ENCODE measurements at regions not wholly inside any gene's neighbourhood (a gene's known extent, or its start where the extent isn't known, plus 50 kb on each side); places are given as distances from the start of the nearest gene placed in this dataset.

DNA sequence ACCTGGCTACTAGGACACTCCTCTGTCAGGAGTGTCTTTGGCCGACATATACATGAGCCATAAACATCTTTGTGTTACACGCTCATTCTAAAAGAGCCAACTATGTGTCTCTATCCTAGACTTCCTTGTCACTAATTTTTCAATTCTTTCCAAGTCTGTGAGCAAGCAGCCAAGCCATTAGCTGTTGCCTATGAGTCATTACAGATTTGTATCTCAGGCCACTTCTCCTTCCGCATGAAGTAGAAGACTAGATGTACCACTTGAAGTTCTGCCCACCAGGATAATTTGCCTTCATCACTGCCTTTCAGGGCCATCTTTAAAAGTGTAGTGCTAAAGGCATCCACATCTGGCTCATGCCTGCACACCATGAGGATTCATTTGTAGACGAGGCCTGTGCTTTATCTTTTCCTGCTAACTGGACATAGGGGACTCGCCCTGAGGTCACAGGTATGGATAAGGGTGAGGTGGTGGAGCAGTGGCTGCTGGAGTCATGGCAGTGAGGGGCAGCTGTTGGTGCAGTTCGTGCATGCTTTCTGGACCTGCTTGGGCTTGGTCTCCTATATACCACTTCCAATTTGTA is 126.1 kb upstream of the KL start:
- in situ Hi-C loops (cut with HindIII; ENCODE audit: low pct_unique_long_range_greater_than_20kb, low sequenced_read_pairs) (no loop called here), intact Hi-C loops (cut with micrococcal nuclease; ENCODE audit: unreplicated experiment) (no loop called here)
- ATAC-seq: no peak
- no peaks in the 10 kb centered on the region for H3K4me1 ChIP-seq (ENCODE audit: control insufficient read depth, insufficient read depth, low read length)
- H3K27me3 ChIP-seq (ENCODE audit: control insufficient read depth, insufficient read depth, low read length): no peaks in the 10 kb centered on the region
- ChIA-PET CTCF (no interaction called here), POLR2A (no interaction called here)
- no peaks in the 10 kb centered on the region for H3K36me3 ChIP-seq (ENCODE audit: control insufficient read depth, insufficient read depth, low read length)
- no peak overlapping the region for H3K27ac ChIP-seq (ENCODE audit: low read length)
- no peak overlapping the region for H3K4me3 ChIP-seq (ENCODE audit: low read depth in 2 of 2, low read length in 2 of 2)
- BruUV-seq (replicated peaks): no TSS peak
- TF ChIP-seq POLR2AphosphoS5 (IDR thresholded peaks at IDR 0.05; ENCODE audit: low read depth, low read length) (no peak), TCF7L2 (IDR thresholded peaks at IDR 0.05; ENCODE audit: low read depth, low read length) (no peak), SIN3A (IDR thresholded peaks at IDR 0.05; ENCODE audit: borderline replicate concordance, insufficient read depth, low read depth, low read length) (no peak)
- TF ChIP-seq, protein P1, sequence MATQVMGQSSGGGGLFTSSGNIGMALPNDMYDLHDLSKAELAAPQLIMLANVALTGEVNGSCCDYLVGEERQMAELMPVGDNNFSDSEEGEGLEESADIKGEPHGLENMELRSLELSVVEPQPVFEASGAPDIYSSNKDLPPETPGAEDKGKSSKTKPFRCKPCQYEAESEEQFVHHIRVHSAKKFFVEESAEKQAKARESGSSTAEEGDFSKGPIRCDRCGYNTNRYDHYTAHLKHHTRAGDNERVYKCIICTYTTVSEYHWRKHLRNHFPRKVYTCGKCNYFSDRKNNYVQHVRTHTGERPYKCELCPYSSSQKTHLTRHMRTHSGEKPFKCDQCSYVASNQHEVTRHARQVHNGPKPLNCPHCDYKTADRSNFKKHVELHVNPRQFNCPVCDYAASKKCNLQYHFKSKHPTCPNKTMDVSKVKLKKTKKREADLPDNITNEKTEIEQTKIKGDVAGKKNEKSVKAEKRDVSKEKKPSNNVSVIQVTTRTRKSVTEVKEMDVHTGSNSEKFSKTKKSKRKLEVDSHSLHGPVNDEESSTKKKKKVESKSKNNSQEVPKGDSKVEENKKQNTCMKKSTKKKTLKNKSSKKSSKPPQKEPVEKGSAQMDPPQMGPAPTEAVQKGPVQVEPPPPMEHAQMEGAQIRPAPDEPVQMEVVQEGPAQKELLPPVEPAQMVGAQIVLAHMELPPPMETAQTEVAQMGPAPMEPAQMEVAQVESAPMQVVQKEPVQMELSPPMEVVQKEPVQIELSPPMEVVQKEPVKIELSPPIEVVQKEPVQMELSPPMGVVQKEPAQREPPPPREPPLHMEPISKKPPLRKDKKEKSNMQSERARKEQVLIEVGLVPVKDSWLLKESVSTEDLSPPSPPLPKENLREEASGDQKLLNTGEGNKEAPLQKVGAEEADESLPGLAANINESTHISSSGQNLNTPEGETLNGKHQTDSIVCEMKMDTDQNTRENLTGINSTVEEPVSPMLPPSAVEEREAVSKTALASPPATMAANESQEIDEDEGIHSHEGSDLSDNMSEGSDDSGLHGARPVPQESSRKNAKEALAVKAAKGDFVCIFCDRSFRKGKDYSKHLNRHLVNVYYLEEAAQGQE (IDR thresholded peaks at IDR 0.05; ENCODE audit: insufficient read depth in 1 of 2, low read depth in 2 of 2, low read length in 1 of 2): no peak
- TF ChIP-seq, protein P2, sequence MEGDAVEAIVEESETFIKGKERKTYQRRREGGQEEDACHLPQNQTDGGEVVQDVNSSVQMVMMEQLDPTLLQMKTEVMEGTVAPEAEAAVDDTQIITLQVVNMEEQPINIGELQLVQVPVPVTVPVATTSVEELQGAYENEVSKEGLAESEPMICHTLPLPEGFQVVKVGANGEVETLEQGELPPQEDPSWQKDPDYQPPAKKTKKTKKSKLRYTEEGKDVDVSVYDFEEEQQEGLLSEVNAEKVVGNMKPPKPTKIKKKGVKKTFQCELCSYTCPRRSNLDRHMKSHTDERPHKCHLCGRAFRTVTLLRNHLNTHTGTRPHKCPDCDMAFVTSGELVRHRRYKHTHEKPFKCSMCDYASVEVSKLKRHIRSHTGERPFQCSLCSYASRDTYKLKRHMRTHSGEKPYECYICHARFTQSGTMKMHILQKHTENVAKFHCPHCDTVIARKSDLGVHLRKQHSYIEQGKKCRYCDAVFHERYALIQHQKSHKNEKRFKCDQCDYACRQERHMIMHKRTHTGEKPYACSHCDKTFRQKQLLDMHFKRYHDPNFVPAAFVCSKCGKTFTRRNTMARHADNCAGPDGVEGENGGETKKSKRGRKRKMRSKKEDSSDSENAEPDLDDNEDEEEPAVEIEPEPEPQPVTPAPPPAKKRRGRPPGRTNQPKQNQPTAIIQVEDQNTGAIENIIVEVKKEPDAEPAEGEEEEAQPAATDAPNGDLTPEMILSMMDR (IDR thresholded peaks at IDR 0.05): no peak
- H3K9me3 ChIP-seq (ENCODE audit: control insufficient read depth, insufficient read depth, low read depth, low read length): no peaks in the 10 kb centered on the region
- DNase-seq (ENCODE audit: low read depth, low spot score): no peak

DNA sequence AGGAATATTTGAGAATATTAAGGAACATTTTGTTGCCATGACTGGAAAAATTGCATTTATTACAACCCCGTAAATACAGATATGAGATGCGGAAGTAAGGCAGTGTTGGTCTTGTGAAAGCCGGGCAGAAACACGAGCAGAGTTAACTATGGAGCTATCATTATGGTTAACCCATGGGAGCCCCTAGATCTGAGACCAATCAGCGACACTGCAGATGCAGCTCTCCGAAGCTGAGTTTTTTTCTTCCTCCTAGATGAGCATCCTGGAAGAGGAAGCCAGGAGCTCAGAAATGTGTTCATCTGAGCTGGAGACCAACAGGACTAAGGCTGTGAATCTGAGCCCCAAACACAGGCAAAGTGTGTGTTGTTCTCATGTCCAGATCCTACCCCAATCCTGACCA is 123.0 kb upstream of the KL start:
- intact Hi-C loops (cut with micrococcal nuclease; ENCODE audit: unreplicated experiment): no loop called here
- Histone ChIP-seq H3K9me3 (ENCODE audit: control insufficient read depth, insufficient read depth, low read depth, low read length) (no peaks in the 10 kb centered on the region), H3K36me3 (ENCODE audit: control insufficient read depth, insufficient read depth, low read length) (no peaks in the 10 kb centered on the region), H3K27ac (ENCODE audit: low read length) (no peak overlapping the region), H3K4me3 (ENCODE audit: low read depth in 2 of 2, low read length in 2 of 2) (no peak overlapping the region), H3K27me3 (ENCODE audit: control insufficient read depth, insufficient read depth, low read length) (no peaks in the 10 kb centered on the region), H3K4me1 (ENCODE audit: control insufficient read depth, insufficient read depth, low read length) (no peaks in the 10 kb centered on the region)
- ChIA-PET CTCF (no interaction called here), POLR2A (no interaction called here)
- in situ Hi-C loops (cut with HindIII; ENCODE audit: low pct_unique_long_range_greater_than_20kb, low sequenced_read_pairs): no loop called here
- ATAC-seq: no peak
- no peak for DNase-seq (ENCODE audit: low read depth, low spot score)
- TF ChIP-seq, protein P2 (IDR thresholded peaks at IDR 0.05): no peak
- TF ChIP-seq SIN3A (IDR thresholded peaks at IDR 0.05; ENCODE audit: borderline replicate concordance, insufficient read depth, low read depth, low read length): no peak
- no peak for TF ChIP-seq POLR2AphosphoS5 (IDR thresholded peaks at IDR 0.05; ENCODE audit: low read depth, low read length)
- TF ChIP-seq, protein P1 (IDR thresholded peaks at IDR 0.05; ENCODE audit: insufficient read depth in 1 of 2, low read depth in 2 of 2, low read length in 1 of 2): no peak
- TF ChIP-seq TCF7L2 (IDR thresholded peaks at IDR 0.05; ENCODE audit: low read depth, low read length): no peak
- no TSS peak for BruUV-seq (replicated peaks)

Measured in Panc1 (cell line).